PC-3 (cell line): ENCODE measurements at regions not wholly inside any gene's neighbourhood (a gene's known extent, or its start where the extent isn't known, plus 50 kb on each side); places are given as distances from the start of the nearest gene placed in this dataset.

Experiments used
- ATAC-seq: fragments of 200-7000 bp; cut with Tn5 transposase; 2 replicates; pipeline ENCODE4 v1.9.1; 2020; ENCODE audit warnings: mild to moderate bottlenecking, moderate library complexity
- BruUV-seq: library from RNA; stranded (reverse); fragments of 400-500 nt; replicated peaks from 2 replicates; lab custom pipeline; 2021; lab: Mats Ljungman, UMichigan
- CTCF ChIA-PET: fragments of 300-600 bp; sonication (Branson Sonifier 250); formaldehyde crosslinking; loops from one replicate; lab custom pipeline; 2022; ENCODE audit warnings: antibody characterized with exemption; lab: Charles Lee
- POLR2A ChIA-PET: fragments of 300-600 bp; sonication (Branson Sonifier 250); formaldehyde crosslinking; loops from one replicate; lab custom pipeline; 2022; ENCODE audit warnings: antibody characterized with exemption; ENCODE audit not compliant: unreplicated experiment; lab: Charles Lee
- DNase-seq: peaks from one replicate; pipeline ENCODE4 v3.0.0-alpha.2; 2015
- H2AFZ ChIP-seq: fragments of 300-600 bp; sonication (generic); 2 replicates; pipeline ENCODE4 v1.6.0; 2016; ENCODE audit warnings: antibody characterized with exemption, low read length
- H3F3A ChIP-seq: fragments of 300-600 bp; sonication (generic); one replicate; pipeline ENCODE4 v1.6.0; 2017; ENCODE audit warnings: antibody characterized with exemption, low read length, control low read depth, mild to moderate bottlenecking; ENCODE audit not compliant: unreplicated experiment
- H3K27ac ChIP-seq: fragments of 300-600 bp; sonication (generic); 2 replicates; pipeline ENCODE4 v1.5.1; 2016; ENCODE audit warnings: mild to moderate bottlenecking, low read length
- H3K27me3 ChIP-seq: fragments of 300-600 bp; sonication (generic); 2 replicates; pipeline ENCODE4 v1.6.1; 2016; ENCODE audit warnings: low read length, mixed read lengths
- H3K36me3 ChIP-seq: fragments of 300-600 bp; sonication (generic); 2 replicates; pipeline ENCODE4 v1.6.1; 2016; ENCODE audit warnings: low read depth, mixed run types, low read length, mixed read lengths
- H3K4me1 ChIP-seq: fragments of 300-600 bp; sonication (generic); 2 replicates; pipeline ENCODE4 v1.5.1; 2016; ENCODE audit warnings: low read length; ENCODE audit not compliant: insufficient read depth
- H3K4me2 ChIP-seq: fragments of 300-600 bp; sonication (generic); 2 replicates; pipeline ENCODE4 v1.6.0; 2016; ENCODE audit warnings: low read length
- H3K4me3 ChIP-seq: fragments of 300-600 bp; sonication (generic); 2 replicates; pipeline ENCODE4 v1.5.1; 2016; ENCODE audit warnings: mild to moderate bottlenecking, low read length, mixed read lengths
- H3K79me2 ChIP-seq: fragments of 300-600 bp; sonication (generic); 2 replicates; pipeline ENCODE4 v1.6.1; 2017; ENCODE audit warnings: low read length, mixed read lengths
- H3K9ac ChIP-seq: fragments of 300-600 bp; sonication (generic); 2 replicates; pipeline ENCODE4 v1.6.0; 2016; ENCODE audit warnings: mild to moderate bottlenecking, low read length
- H3K9me2 ChIP-seq: fragments of 300-600 bp; sonication (generic); replicated peaks from 2 replicates; pipeline ENCODE4 v1.6.1; 2016; ENCODE audit warnings: mixed run types, low read length, mixed read lengths
- H3K9me3 ChIP-seq: fragments of 300-600 bp; sonication (generic); 2 replicates; pipeline ENCODE4 v1.6.1; 2016; ENCODE audit warnings: low read length, mixed read lengths
- H4K20me1 ChIP-seq: fragments of 300-600 bp; sonication (generic); 2 replicates; pipeline ENCODE4 v1.6.1; 2016; ENCODE audit warnings: low read length, mixed read lengths
- EZH2 ChIP-seq: fragments of 300-600 bp; sonication (generic); IDR thresholded peaks from one replicate; pipeline ENCODE4 v1.6.1; 2017; ENCODE audit warnings: antibody characterized with exemption, mild to moderate bottlenecking, low read length; ENCODE audit not compliant: unreplicated experiment
- EZH2phosphoT487 ChIP-seq: fragments of 300-600 bp; sonication (generic); IDR thresholded peaks from 2 replicates; pipeline ENCODE4 v1.6.1; 2018; ENCODE audit warnings: mild to moderate bottlenecking, antibody characterized with exemption, low read length, borderline replicate concordance
- intact Hi-C: fragments of 100-400 bp; cut with micrococcal nuclease; formaldehyde crosslinking; loops from 2 replicates; pipeline ENCODE4 v1.9.0; 2023
- TF ChIP-seq, protein P1 (sequence below): fragments of 300-600 bp; sonication (generic); conservative IDR thresholded peaks from 2 replicates; pipeline ENCODE4 v1.5.1; 2017; ENCODE audit warnings: antibody characterized with exemption, low read depth, mild to moderate bottlenecking, low read length

DNA sequence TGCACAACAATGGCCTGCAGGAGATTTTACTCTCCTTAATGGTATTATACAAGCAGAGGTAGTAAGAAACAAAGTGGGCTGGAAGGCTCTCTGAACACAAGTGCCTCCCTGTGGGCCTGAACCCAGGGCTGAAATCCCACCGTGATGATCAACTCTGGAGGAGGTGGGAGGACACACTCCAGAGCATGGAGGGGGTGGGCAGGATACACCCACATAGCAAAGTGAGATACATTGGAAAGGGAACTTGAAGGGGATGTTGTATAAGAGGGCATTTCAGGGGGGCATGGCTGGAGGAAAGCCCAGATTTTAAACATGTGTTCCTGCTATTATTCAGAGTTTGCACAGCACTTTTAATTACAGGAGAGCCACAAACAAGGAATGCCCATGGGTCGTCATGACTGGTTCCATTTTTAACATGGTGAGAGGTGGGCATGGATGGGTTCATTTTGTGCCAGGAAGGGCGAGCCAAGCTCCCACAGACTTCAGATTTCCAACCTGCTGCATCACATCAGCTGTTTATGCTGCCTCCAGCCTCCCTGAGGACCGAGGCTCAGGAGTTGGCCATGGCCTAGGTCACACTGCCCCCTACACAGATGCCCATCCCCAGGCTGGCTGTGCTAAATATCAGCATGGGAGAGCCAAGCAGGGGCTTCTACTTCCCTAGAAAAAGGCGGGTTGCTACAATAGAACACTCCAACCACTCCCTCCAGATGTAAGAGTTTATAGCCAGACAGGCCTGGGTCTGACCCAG is 416.2 kb upstream of the ID2 start:
- H3K27ac ChIP-seq: no peak overlapping the region
- no peak overlapping the region for H3K4me2 ChIP-seq
- no peak overlapping the region for H2AFZ ChIP-seq
- ATAC-seq (no peak), DNase-seq (no peak)
- intact Hi-C loops: no loop called here
- H3K9ac ChIP-seq: no peak overlapping the region
- H3F3A ChIP-seq: no peaks in the 10 kb centered on the region
- H3K27me3 ChIP-seq: no peaks in the 10 kb centered on the region
- BruUV-seq: no TSS peak
- H3K4me1 ChIP-seq: no peaks in the 10 kb centered on the region
- TF ChIP-seq, protein P1, sequence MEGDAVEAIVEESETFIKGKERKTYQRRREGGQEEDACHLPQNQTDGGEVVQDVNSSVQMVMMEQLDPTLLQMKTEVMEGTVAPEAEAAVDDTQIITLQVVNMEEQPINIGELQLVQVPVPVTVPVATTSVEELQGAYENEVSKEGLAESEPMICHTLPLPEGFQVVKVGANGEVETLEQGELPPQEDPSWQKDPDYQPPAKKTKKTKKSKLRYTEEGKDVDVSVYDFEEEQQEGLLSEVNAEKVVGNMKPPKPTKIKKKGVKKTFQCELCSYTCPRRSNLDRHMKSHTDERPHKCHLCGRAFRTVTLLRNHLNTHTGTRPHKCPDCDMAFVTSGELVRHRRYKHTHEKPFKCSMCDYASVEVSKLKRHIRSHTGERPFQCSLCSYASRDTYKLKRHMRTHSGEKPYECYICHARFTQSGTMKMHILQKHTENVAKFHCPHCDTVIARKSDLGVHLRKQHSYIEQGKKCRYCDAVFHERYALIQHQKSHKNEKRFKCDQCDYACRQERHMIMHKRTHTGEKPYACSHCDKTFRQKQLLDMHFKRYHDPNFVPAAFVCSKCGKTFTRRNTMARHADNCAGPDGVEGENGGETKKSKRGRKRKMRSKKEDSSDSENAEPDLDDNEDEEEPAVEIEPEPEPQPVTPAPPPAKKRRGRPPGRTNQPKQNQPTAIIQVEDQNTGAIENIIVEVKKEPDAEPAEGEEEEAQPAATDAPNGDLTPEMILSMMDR: no peak
- TF ChIP-seq EZH2: no peak
- no peak for TF ChIP-seq EZH2phosphoT487
- H3K4me3 ChIP-seq: no peak overlapping the region
- ChIA-PET POLR2A (no interaction called here), CTCF (no interaction called here)
- H4K20me1 ChIP-seq: no peaks in the 10 kb centered on the region
- H3K79me2 ChIP-seq: no peaks in the 10 kb centered on the region
- H3K36me3 ChIP-seq: no peaks in the 10 kb centered on the region
- no peaks in the 10 kb centered on the region for H3K9me3 ChIP-seq
- H3K9me2 ChIP-seq: no peaks in the 10 kb centered on the region

DNA sequence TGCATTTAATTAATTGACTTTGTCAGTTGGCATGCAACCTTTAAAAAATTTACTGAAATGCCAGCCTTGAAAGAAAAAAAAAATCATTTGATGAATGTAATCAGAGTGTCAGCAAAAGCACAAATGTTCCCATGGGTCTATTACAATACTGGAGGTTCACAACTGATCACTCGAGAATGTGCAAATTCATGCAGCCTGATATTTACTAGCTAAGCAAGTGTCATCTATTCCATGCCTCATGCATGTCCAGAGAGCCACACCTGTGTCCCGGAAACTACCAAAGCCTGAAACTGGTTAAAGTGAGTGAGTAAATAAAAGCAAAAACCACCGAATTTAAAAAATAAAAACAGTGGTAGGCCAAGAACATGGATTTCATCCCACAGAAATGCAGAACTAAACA is 415.3 kb upstream of the ID2 start:
- no peak overlapping the region for H3K4me3 ChIP-seq
- no peaks in the 10 kb centered on the region for H3K27me3 ChIP-seq
- no peaks in the 10 kb centered on the region for H3K79me2 ChIP-seq
- no peaks in the 10 kb centered on the region for H4K20me1 ChIP-seq
- no peaks in the 10 kb centered on the region for H3K4me1 ChIP-seq
- H3K9ac ChIP-seq: no peak overlapping the region
- H3K9me2 ChIP-seq: no peaks in the 10 kb centered on the region
- ATAC-seq (no peak), DNase-seq (no peak)
- intact Hi-C loops: no loop called here
- no peaks in the 10 kb centered on the region for H3K9me3 ChIP-seq
- ChIA-PET POLR2A (no interaction called here), CTCF (no interaction called here)
- no peak for TF ChIP-seq EZH2phosphoT487
- BruUV-seq: no TSS peak
- no peak overlapping the region for H3K27ac ChIP-seq
- no peak overlapping the region for H2AFZ ChIP-seq
- no peak overlapping the region for H3K4me2 ChIP-seq
- no peaks in the 10 kb centered on the region for H3K36me3 ChIP-seq
- H3F3A ChIP-seq: no peaks in the 10 kb centered on the region

DNA sequence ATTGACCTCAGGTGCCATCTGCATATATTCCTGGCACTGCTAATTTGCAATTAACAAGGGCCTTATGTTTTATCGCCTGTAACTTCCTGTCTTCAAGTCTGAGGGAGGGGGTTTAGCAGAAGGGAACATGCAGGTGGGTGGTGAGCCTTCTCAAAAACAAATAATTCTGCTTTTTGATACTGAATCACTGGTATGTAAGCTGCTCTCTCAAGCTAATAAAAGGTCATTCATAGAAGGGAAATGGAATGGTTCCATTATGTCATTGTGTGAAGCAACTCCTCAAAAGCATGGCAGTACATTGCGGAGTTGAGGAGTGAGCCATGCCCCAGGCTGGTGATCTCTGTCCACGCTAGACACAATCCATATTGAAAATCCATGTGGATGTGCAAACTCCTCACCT is 414.8 kb upstream of the ID2 start:
- DNase-seq: no peak
- CTCF ChIA-PET: no interaction called here

More for the DNA sequence above, 414.8 kb upstream of the ID2 start:
- Histone ChIP-seq H3K36me3 (no peaks in the 10 kb centered on the region), H3K4me3 (no peak overlapping the region), H2AFZ (no peak overlapping the region), H3K27ac (no peak overlapping the region), H3K4me2 (no peak overlapping the region), H3K27me3 (no peaks in the 10 kb centered on the region), H3K9ac (no peak overlapping the region), H3K9me3 (no peaks in the 10 kb centered on the region), H3K79me2 (no peaks in the 10 kb centered on the region), H3K4me1 (no peaks in the 10 kb centered on the region), H3F3A (no peaks in the 10 kb centered on the region), H3K9me2 (no peaks in the 10 kb centered on the region), H4K20me1 (no peaks in the 10 kb centered on the region)
- BruUV-seq: no TSS peak
- intact Hi-C loops: no loop called here
- POLR2A ChIA-PET: no interaction called here
- no peak for ATAC-seq
- TF ChIP-seq EZH2phosphoT487 (no peak), EZH2 (no peak)
- TF ChIP-seq, protein P1: no peak
